B cell (primary cell): ENCODE measurements at regions not wholly inside any gene's neighbourhood (a gene's known extent, or its start where the extent isn't known, plus 50 kb on each side); places are given as distances from the start of the nearest gene placed in this dataset.
A peak's percentile ranks its signal among the peaks of the same experiment; 100 is the strongest.

ENCODE experiments used
- ATAC-seq: fragments of 200-7000 bp; cut with Tn5 transposase; one replicate; pipeline ENCODE4 v1.10.0; 2021; ENCODE audit warnings: low read depth, mild to moderate bottlenecking, moderate number of reproducible peaks, moderate library complexity
- CTCF ChIA-PET: fragments of 350-600 bp; sonication (Branson Sonifier 250); formaldehyde crosslinking; loops from one replicate; lab custom pipeline; 2021; ENCODE audit warnings: antibody characterized with exemption, inconsistent platforms; lab: Charles Lee
- POLR2A ChIA-PET: fragments of 350-600 bp; sonication (Branson Sonifier 250); formaldehyde crosslinking; loops from one replicate; lab custom pipeline; 2021; ENCODE audit warnings: antibody characterized with exemption; lab: Charles Lee
- DNase-seq: peaks from one replicate; pipeline ENCODE4 v3.0.0; 2013
- H2AFZ ChIP-seq: 2 replicates; pipeline ENCODE4 v1.6.1; 2012; ENCODE audit warnings: mild to moderate bottlenecking, low read depth, low read length; ENCODE audit not compliant: insufficient read depth, poor library complexity, severe bottlenecking
- H3K27ac ChIP-seq, 2 donors: 1 replicate in 1 of 2; 2 replicates in 1 of 2; pipeline ENCODE4 v1.5.1; 2012 to 2013; ENCODE audit warnings: low read length in 2 of 2, mild to moderate bottlenecking in 2 of 2, moderate library complexity in 1 of 2
- H3K27me3 ChIP-seq, 4 experiments: fragments of 200-600 bp in 1 of 4; sonication (generic) in 1 of 4; replicated peaks in 1 of 4; 1 replicate in 2 of 4; 2 replicates in 2 of 4; pipeline versions ENCODE4 v1.6.1 to v1.7.0; 2013 to 2016; ENCODE audit warnings: low read length in 3 of 4, mild to moderate bottlenecking in 2 of 4, mixed read lengths in 1 of 4, moderate library complexity in 1 of 4; ENCODE audit not compliant: insufficient read depth in 4 of 4, control insufficient read depth in 3 of 4; ENCODE audit errors: control extremely low read depth in 1 of 4
- H3K36me3 ChIP-seq, 2 experiments: replicated peaks in 1 of 2; 1 replicate in 1 of 2; 2 replicates in 1 of 2; pipeline versions ENCODE4 v1.6.1 to v1.7.1; 2013; ENCODE audit warnings: low read length in 1 of 2; ENCODE audit not compliant: insufficient read depth in 2 of 2, control insufficient read depth in 1 of 2; ENCODE audit errors: control extremely low read depth in 1 of 2, extremely low read depth in 1 of 2
- H3K4me1 ChIP-seq, 2 donors: fragments of 200-600 bp in 1 of 2; sonication (generic) in 1 of 2; 1 replicate in 1 of 2; 2 replicates in 1 of 2; pipeline versions ENCODE4 v1.5.1 to v1.6.1; 2013 to 2017; ENCODE audit warnings: low read length in 2 of 2; ENCODE audit not compliant: control insufficient read depth in 2 of 2, insufficient read depth in 2 of 2
- H3K4me2 ChIP-seq: replicated peaks from 2 replicates; pipeline ENCODE3; 2012; ENCODE audit warnings: mild to moderate bottlenecking, low read depth, low read length; ENCODE audit not compliant: poor library complexity, severe bottlenecking
- H3K4me3 ChIP-seq, 5 experiments: fragments of 200-600 bp in 1 of 5; sonication (generic) in 1 of 5; 1 replicate in 3 of 5; 2 replicates in 2 of 5; pipeline versions ENCODE4 v1.5.1 to v1.7.0; 2011 to 2016; ENCODE audit warnings: low read length in 4 of 5, mild to moderate bottlenecking in 4 of 5, low read depth in 2 of 5, control low read depth in 1 of 5, moderate library complexity in 1 of 5; ENCODE audit not compliant: insufficient read depth in 1 of 5; ENCODE audit errors: control extremely low read depth in 1 of 5, extremely low read depth in 1 of 5
- H3K79me2 ChIP-seq: fragments of 200-600 bp; sonication (generic); one replicate; pipeline ENCODE4 v1.6.0; 2016; ENCODE audit warnings: low read length; ENCODE audit not compliant: control insufficient read depth, insufficient read depth
- H3K9ac ChIP-seq: fragments of 200-600 bp; sonication (generic); 2 replicates; pipeline ENCODE4 v1.6.1; 2017; ENCODE audit warnings: mild to moderate bottlenecking, low read length, moderate library complexity
- H3K9me3 ChIP-seq, 3 donors: one replicate each; pipeline versions ENCODE4 v1.6.1 to v1.7.1; 2013; ENCODE audit warnings: low read length in 2 of 3; ENCODE audit not compliant: control insufficient read depth in 2 of 3, insufficient read depth in 1 of 3; ENCODE audit errors: control extremely low read depth in 1 of 3
- H4K20me1 ChIP-seq: 2 replicates; pipeline ENCODE4 v1.6.0; 2012; ENCODE audit warnings: mild to moderate bottlenecking, low read length; ENCODE audit not compliant: insufficient read depth, control insufficient read depth, poor library complexity, severe bottlenecking
- H3K27ac Mint-ChIP-seq: one replicate; pipeline ENCODE4 v1.8.0; 2021; ENCODE audit warnings: mixed read lengths
- H3K27me3 Mint-ChIP-seq: one replicate; pipeline ENCODE4 v1.8.0; 2021; ENCODE audit warnings: mixed read lengths
- H3K4me1 Mint-ChIP-seq: one replicate; pipeline ENCODE4 v1.8.0; 2021; ENCODE audit warnings: mixed read lengths
- H3K4me3 Mint-ChIP-seq: one replicate; pipeline ENCODE4 v1.8.0; 2021; ENCODE audit warnings: mixed read lengths
- H3K9me3 Mint-ChIP-seq: one replicate; pipeline ENCODE4 v1.8.0; 2022; ENCODE audit warnings: mixed read lengths; ENCODE audit not compliant: insufficient read depth
- EZH2 ChIP-seq: IDR thresholded peaks from 2 replicates; pipeline ENCODE4 v1.6.1; 2012; ENCODE audit warnings: borderline replicate concordance, low read depth, mild to moderate bottlenecking, moderate library complexity, low read length; ENCODE audit not compliant: insufficient read depth, poor library complexity, severe bottlenecking
- WGBS: methylation state at CpG from one replicate; pipeline ENCODE4 v1.1.5; 2013; ENCODE audit warnings: missing lambda C conversion rate; ENCODE audit not compliant: insufficient coverage; 5-methylcytosine and 5-hydroxymethylcytosine counted together
- intact Hi-C: fragments of 100-400 bp; cut with micrococcal nuclease; formaldehyde crosslinking; loops from one replicate; pipeline ENCODE4 v1.10.0; 2022
- TF ChIP-seq, protein P1 (sequence below): fragments of 200-600 bp; IDR thresholded peaks from one replicate; pipeline ENCODE4 v1.8.0; 2022; ENCODE audit warnings: antibody characterized with exemption, mild to moderate bottlenecking

DNA sequence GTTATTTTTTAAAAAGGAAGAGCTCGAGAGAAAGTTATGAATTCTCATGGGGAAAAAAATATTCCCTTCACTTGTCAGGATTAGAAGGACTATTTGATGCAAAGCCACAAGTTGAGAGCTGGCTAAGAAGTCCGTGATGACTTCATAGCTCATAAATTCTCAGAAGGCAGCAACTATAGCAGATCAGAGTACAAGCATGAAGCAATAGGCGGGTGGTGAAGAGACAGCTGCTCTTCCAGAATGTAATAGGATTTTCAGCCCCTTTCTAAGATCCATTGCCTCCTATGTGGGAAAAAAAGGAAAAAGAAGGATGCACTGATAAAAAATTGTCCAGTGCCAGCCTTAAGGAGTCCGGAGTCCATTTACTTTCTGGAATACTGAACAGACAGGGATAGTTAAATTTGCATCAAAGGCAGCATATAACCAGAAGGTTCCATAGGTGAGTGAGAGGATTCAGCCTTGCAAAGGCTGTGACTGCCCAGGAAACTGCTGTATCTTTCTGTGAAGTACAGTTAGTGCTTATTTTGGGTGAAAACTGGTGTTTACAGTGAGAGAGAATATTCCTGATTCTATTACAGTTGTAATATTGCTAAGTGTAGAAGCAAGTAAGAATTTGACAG, 929.5 kb upstream of the ALCAM start:
- TF ChIP-seq EZH2: no peak
- TF ChIP-seq, protein P1, sequence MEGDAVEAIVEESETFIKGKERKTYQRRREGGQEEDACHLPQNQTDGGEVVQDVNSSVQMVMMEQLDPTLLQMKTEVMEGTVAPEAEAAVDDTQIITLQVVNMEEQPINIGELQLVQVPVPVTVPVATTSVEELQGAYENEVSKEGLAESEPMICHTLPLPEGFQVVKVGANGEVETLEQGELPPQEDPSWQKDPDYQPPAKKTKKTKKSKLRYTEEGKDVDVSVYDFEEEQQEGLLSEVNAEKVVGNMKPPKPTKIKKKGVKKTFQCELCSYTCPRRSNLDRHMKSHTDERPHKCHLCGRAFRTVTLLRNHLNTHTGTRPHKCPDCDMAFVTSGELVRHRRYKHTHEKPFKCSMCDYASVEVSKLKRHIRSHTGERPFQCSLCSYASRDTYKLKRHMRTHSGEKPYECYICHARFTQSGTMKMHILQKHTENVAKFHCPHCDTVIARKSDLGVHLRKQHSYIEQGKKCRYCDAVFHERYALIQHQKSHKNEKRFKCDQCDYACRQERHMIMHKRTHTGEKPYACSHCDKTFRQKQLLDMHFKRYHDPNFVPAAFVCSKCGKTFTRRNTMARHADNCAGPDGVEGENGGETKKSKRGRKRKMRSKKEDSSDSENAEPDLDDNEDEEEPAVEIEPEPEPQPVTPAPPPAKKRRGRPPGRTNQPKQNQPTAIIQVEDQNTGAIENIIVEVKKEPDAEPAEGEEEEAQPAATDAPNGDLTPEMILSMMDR: no peak
- Histone ChIP-seq H3K4me2 (no peak overlapping the region), H2AFZ (peak overlapping the region; percentile 2), H3K79me2 (no peaks in the 10 kb centered on the region), H3K27ac (no peak overlapping the region), H3K4me3 (no peak overlapping the region), H4K20me1 (no peaks in the 10 kb centered on the region), H3K27me3 (no peaks in the 10 kb centered on the region), H3K36me3 (no peaks in the 10 kb centered on the region), H3K9ac (no peak overlapping the region), H3K9me3 (no peaks in the 10 kb centered on the region), H3K4me1 (peaks cover 4 to 9% of the 10 kb centered on the region in 2 donors)
- POLR2A ChIA-PET: no interaction called here
- no peak overlapping the region for H3K4me3 Mint-ChIP-seq
- DNase-seq: no peak
- intact Hi-C loops: no loop called here
- no peaks in the 10 kb centered on the region for H3K9me3 Mint-ChIP-seq
- no peak overlapping the region for H3K27ac Mint-ChIP-seq
- H3K27me3 Mint-ChIP-seq: no peaks in the 10 kb centered on the region
- CTCF ChIA-PET: interaction anchor here (1.5 kb wide), 1 partner anchor 11 kb away, joined by 4 read pairs; no protein-coding TSS in a partner anchor
- 75% methylated on average over 2 of the region's 4 CpGs for WGBS
- no peak for ATAC-seq
- peaks cover 16% of the 10 kb centered on the region for H3K4me1 Mint-ChIP-seq

DNA sequence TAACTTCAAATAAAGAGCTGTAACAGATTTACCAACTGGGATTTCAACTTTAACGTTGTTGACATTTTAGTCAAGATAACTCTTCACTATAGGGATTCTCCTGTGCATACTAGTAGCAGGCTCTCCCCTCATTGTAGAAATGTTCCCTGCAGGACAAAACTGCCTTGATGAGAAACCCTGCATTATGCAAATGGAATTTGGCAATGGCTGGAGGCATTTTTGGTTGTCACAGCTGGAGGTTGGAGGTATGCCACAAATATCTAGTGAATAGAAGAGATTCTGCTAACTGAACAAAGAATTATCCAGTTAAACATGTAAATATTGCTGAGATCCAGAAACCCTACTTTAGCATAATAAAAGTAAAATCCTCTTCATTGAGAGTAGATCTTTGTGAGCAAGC, 928.8 kb upstream of the ALCAM start:
- H3K27me3 Mint-ChIP-seq: no peaks in the 10 kb centered on the region
- ChIA-PET CTCF (interaction anchor here (1.5 kb wide), 1 partner anchor 11 kb away, joined by 4 read pairs; no protein-coding TSS in a partner anchor), POLR2A (no interaction called here)

More for the DNA sequence above, 928.8 kb upstream of the ALCAM start:
- Histone ChIP-seq H3K27ac (no peak overlapping the region), H3K27me3 (no peaks in the 10 kb centered on the region), H3K4me3 (no peak overlapping the region), H3K36me3 (no peaks in the 10 kb centered on the region), H3K79me2 (no peaks in the 10 kb centered on the region), H2AFZ (peak overlapping the region; percentile 2), H3K9ac (no peak overlapping the region), H3K4me1 (peaks cover 4 to 9% of the 10 kb centered on the region in 2 donors), H3K9me3 (no peaks in the 10 kb centered on the region), H3K4me2 (no peak overlapping the region), H4K20me1 (no peaks in the 10 kb centered on the region)
- ATAC-seq (no peak), DNase-seq (no peak)
- Mint-ChIP-seq H3K4me1 (peaks cover 16% of the 10 kb centered on the region), H3K4me3 (no peak overlapping the region), H3K9me3 (no peaks in the 10 kb centered on the region), H3K27ac (no peak overlapping the region)
- WGBS: 86% methylated on average over 1 of the region's 1 CpG
- TF ChIP-seq, protein P1: no peak
- TF ChIP-seq EZH2: no peak
- intact Hi-C loops: no loop called here
